H9 (cell line): ENCODE measurements at regions not wholly inside any gene's neighbourhood (a gene's known extent, or its start where the extent isn't known, plus 50 kb on each side); places are given as distances from the start of the nearest gene placed in this dataset.

Experiments
- DNase-seq: peaks from one replicate; pipeline ENCODE4 v3.0.0-alpha.2; 2017
- H2AFZ ChIP-seq: one replicate; pipeline ENCODE4 v1.6.1; 2013; ENCODE audit warnings: mild to moderate bottlenecking, low read length, control low read depth, moderate library complexity
- H2AK5ac ChIP-seq: 2 replicates; pipeline ENCODE4 v1.6.1; 2013; ENCODE audit warnings: low read length, control low read depth, mixed read lengths; ENCODE audit not compliant: insufficient read length
- H2BK120ac ChIP-seq: one replicate; pipeline ENCODE4 v1.6.1; 2013; ENCODE audit warnings: low read depth, mild to moderate bottlenecking, low read length, control low read depth, inconsistent platforms; ENCODE audit not compliant: poor library complexity, severe bottlenecking
- H2BK12ac ChIP-seq: 2 replicates; pipeline ENCODE4 v1.6.1; 2013; ENCODE audit warnings: low read length, control low read depth, mixed read lengths, low read depth; ENCODE audit not compliant: insufficient read length
- H2BK15ac ChIP-seq: 2 replicates; pipeline ENCODE4 v1.6.1; 2013; ENCODE audit warnings: low read depth, low read length, control low read depth
- H2BK20ac ChIP-seq: one replicate; pipeline ENCODE4 v1.6.1; 2013; ENCODE audit warnings: low read depth, mild to moderate bottlenecking, low read length, control low read depth, inconsistent platforms; ENCODE audit not compliant: poor library complexity, severe bottlenecking
- H2BK5ac ChIP-seq: 2 replicates; pipeline ENCODE4 v1.6.1; 2013; ENCODE audit warnings: low read length, control low read depth, mixed read lengths; ENCODE audit not compliant: insufficient read length
- H3K14ac ChIP-seq: 2 replicates; pipeline ENCODE4 v1.6.1; 2013; ENCODE audit warnings: low read length, control low read depth; ENCODE audit not compliant: insufficient read depth
- H3K18ac ChIP-seq: 2 replicates; pipeline ENCODE4 v1.6.1; 2013; ENCODE audit warnings: low read depth, mild to moderate bottlenecking, mixed read lengths, low read length, control low read depth; ENCODE audit not compliant: insufficient read length
- H3K23ac ChIP-seq: 2 replicates; pipeline ENCODE4 v1.6.1; 2013; ENCODE audit warnings: low read length, control low read depth, mixed read lengths, low read depth; ENCODE audit not compliant: insufficient read length
- H3K23me2 ChIP-seq: 2 replicates; pipeline ENCODE4 v1.6.1; 2013; ENCODE audit warnings: low read depth, mild to moderate bottlenecking, mixed read lengths, low read length, control low read depth; ENCODE audit not compliant: insufficient read length, poor library complexity, severe bottlenecking
- H3K27ac ChIP-seq: 2 replicates; pipeline ENCODE4 v1.5.1; 2013; ENCODE audit warnings: low read length, control low read depth, mixed read lengths, low read depth; ENCODE audit not compliant: insufficient read length
- H3K27me3 ChIP-seq: 2 replicates; pipeline ENCODE4 v1.6.1; 2013; ENCODE audit warnings: low read length, control low read depth, inconsistent platforms; ENCODE audit not compliant: insufficient read depth
- H3K4ac ChIP-seq: 2 replicates; pipeline ENCODE4 v1.6.1; 2013; ENCODE audit warnings: low read depth, mild to moderate bottlenecking, control low read depth, inconsistent platforms, low read length, moderate library complexity
- H3K4me1 ChIP-seq: 2 replicates; pipeline ENCODE4 v1.6.1; 2013; ENCODE audit warnings: low read length, control low read depth, inconsistent platforms; ENCODE audit not compliant: insufficient read depth
- H3K4me2 ChIP-seq: 2 replicates; pipeline ENCODE4 v1.6.1; 2013; ENCODE audit warnings: low read length, control low read depth, mixed read lengths; ENCODE audit not compliant: insufficient read length, insufficient read depth
- H3K56ac ChIP-seq: 2 replicates; pipeline ENCODE4 v1.6.1; 2013; ENCODE audit warnings: low read depth, mild to moderate bottlenecking, mixed read lengths, low read length, control low read depth; ENCODE audit not compliant: insufficient read length
- H3K79me1 ChIP-seq: 2 replicates; pipeline ENCODE4 v1.6.1; 2013; ENCODE audit warnings: low read depth, mild to moderate bottlenecking, moderate library complexity, low read length, control low read depth, inconsistent platforms; ENCODE audit not compliant: insufficient read depth, poor library complexity, severe bottlenecking
- H3K79me2 ChIP-seq: 2 replicates; pipeline ENCODE4 v1.6.1; 2013; ENCODE audit warnings: low read length, control low read depth, inconsistent platforms; ENCODE audit not compliant: insufficient read depth
- H3K9ac ChIP-seq: 2 replicates; pipeline ENCODE4 v1.6.1; 2013; ENCODE audit warnings: low read length, control low read depth, mixed read lengths; ENCODE audit not compliant: insufficient read length; ENCODE audit errors: extremely low read depth
- H3K9me3 ChIP-seq: one replicate; pipeline ENCODE4 v1.6.1; 2013; ENCODE audit warnings: low read depth, low read length, inconsistent platforms; ENCODE audit not compliant: control insufficient read depth
- H3T11ph ChIP-seq: one replicate; pipeline ENCODE4 v1.6.1; 2013; ENCODE audit warnings: mild to moderate bottlenecking, low read length, control low read depth, inconsistent platforms
- H4K20me1 ChIP-seq: one replicate; pipeline ENCODE4 v1.6.1; 2013; ENCODE audit not compliant: control insufficient read depth, insufficient read length, insufficient read depth
- H4K5ac ChIP-seq: 2 replicates; pipeline ENCODE4 v1.6.1; 2013; ENCODE audit warnings: low read depth, mild to moderate bottlenecking, mixed read lengths, low read length, control low read depth; ENCODE audit not compliant: insufficient read length
- H4K8ac ChIP-seq: replicated peaks from 2 replicates; pipeline ENCODE4 v1.6.1; 2013; ENCODE audit warnings: low read length, control low read depth, mixed read lengths, low read depth; ENCODE audit not compliant: insufficient read length
- H4K91ac ChIP-seq: 2 replicates; pipeline ENCODE4 v1.6.1; 2013; ENCODE audit warnings: low read depth, mild to moderate bottlenecking, moderate library complexity, mixed read lengths, low read length, control low read depth; ENCODE audit not compliant: insufficient read length
- H3K27ac Mint-ChIP-seq, 3 experiments: 2 replicates in 2 of 3; 3 replicates in 1 of 3; pipeline ENCODE4 v1.8.0; 2020 to 2021; ENCODE audit warnings: mixed read lengths in 3 of 3, mild to moderate bottlenecking in 1 of 3, moderate library complexity in 1 of 3
- H3K27me3 Mint-ChIP-seq: 2 replicates; pipeline ENCODE4 v1.8.0; 2021; ENCODE audit warnings: low read depth, mild to moderate bottlenecking, moderate library complexity, mixed read lengths
- H3K36me3 Mint-ChIP-seq, 3 experiments: 2 replicates in 2 of 3; 3 replicates in 1 of 3; pipeline ENCODE4 v1.8.0; 2020 to 2021; ENCODE audit warnings: low read depth in 3 of 3, mixed read lengths in 3 of 3; ENCODE audit not compliant: insufficient read depth in 1 of 3
- H3K4me1 Mint-ChIP-seq, 2 experiments: 2 replicates each; pipeline ENCODE4 v1.8.0; 2020; ENCODE audit warnings: mixed read lengths in 2 of 2
- H3K4me3 Mint-ChIP-seq, 2 experiments: 2 replicates in 1 of 2; 3 replicates in 1 of 2; pipeline ENCODE4 v1.8.0; 2020 to 2021; ENCODE audit warnings: mild to moderate bottlenecking in 2 of 2, mixed read lengths in 2 of 2, moderate library complexity in 1 of 2
- H3K9me3 Mint-ChIP-seq, 2 experiments: 2 replicates in 1 of 2; 3 replicates in 1 of 2; pipeline ENCODE4 v1.8.0; 2020; ENCODE audit warnings: mild to moderate bottlenecking in 2 of 2, mixed read lengths in 2 of 2, moderate library complexity in 1 of 2
- CTCF ChIP-seq: fragments of 200-600 bp; sonication (generic); conservative IDR thresholded peaks from 3 replicates; pipeline ENCODE4 v1.8.0; 2021; ENCODE audit warnings: antibody characterized with exemption, mild to moderate bottlenecking
- WGBS: extraction: QIAGEN DNeasy Blood & Tissue Kit; methylation state at CpG from one replicate; pipeline ENCODE4 v1.1.7; 2013; ENCODE audit warnings: missing lambda C conversion rate, low lambda C conversion rate, mixed read lengths; ENCODE audit not compliant: insufficient read length; ENCODE audit errors: extremely low coverage; 5-methylcytosine and 5-hydroxymethylcytosine counted together

DNA sequence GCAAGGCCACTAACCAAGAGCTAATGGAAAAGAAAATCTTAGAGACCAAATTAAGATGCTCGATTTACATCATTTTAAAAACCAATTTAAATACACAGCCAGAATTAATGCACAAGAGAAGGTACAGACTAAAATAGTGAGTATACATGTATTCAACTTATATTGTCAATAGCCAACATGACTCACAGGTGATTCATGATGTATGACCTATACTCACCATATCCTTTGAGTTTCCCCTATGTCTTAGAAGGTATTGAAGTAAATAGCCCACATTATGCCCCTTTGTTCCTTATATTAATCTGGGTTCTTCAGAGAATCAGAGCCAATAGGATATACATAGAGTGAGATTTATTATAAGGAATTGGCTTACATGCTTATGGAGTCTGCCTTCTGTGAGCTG lies 97.5 kb upstream of the ANO3 start:
- Histone ChIP-seq H3K23ac (no peak overlapping the region), H4K20me1 (no peaks in the 10 kb centered on the region), H3K9ac (no peak overlapping the region), H2BK120ac (no peak overlapping the region), H3T11ph (no peak overlapping the region), H3K4me1 (no peaks in the 10 kb centered on the region), H3K79me1 (no peaks in the 10 kb centered on the region), H2AFZ (no peak overlapping the region), H4K91ac (no peak overlapping the region), H2BK5ac (no peak overlapping the region), H3K27me3 (no peaks in the 10 kb centered on the region), H3K18ac (no peak overlapping the region), H3K27ac (no peak overlapping the region), H4K8ac (no peak overlapping the region), H3K9me3 (no peaks in the 10 kb centered on the region), H3K79me2 (no peaks in the 10 kb centered on the region), H2BK12ac (no peak overlapping the region), H2BK15ac (no peak overlapping the region), H3K23me2 (no peaks in the 10 kb centered on the region), H3K56ac (no peak overlapping the region), H2BK20ac (no peak overlapping the region), H2AK5ac (no peak overlapping the region), H3K14ac (no peak overlapping the region), H4K5ac (no peak overlapping the region), H3K4ac (no peak overlapping the region), H3K4me2 (no peak overlapping the region)
- H3K27me3 Mint-ChIP-seq: no peaks in the 10 kb centered on the region
- no peak for DNase-seq
- no CpG with 5 or more reads among the region's 1 CpG for WGBS
- H3K27ac Mint-ChIP-seq: no peak overlapping the region; a peak in 1 of 7 replicates
- H3K36me3 Mint-ChIP-seq: no peaks in the 10 kb centered on the region
- H3K9me3 Mint-ChIP-seq: no peaks in the 10 kb centered on the region; a peak in 1 of 5 replicates
- no peak for TF ChIP-seq CTCF
- H3K4me1 Mint-ChIP-seq: no peaks in the 10 kb centered on the region; a peak in 1 of 4 replicates
- no peak overlapping the region for H3K4me3 Mint-ChIP-seq
